GM20000 (cell line): ENCODE measurements at regions not wholly inside any gene's neighbourhood (a gene's known extent, or its start where the extent isn't known, plus 50 kb on each side); places are given as distances from the start of the nearest gene placed in this dataset.

Experiments
- DNase-seq: peaks from one replicate; pipeline ENCODE4 v3.0.0; 2012; ENCODE audit warnings: low spot score
- CTCF ChIP-seq: IDR thresholded peaks from 2 replicates; pipeline ENCODE4 v1.5.1; 2012; ENCODE audit warnings: mild to moderate bottlenecking, control low read depth; ENCODE audit errors: extremely low read depth, missing control alignments

GRCh38 chr1:238789916-238790667 lies 596.3 kb upstream of the CHRM3 start:
- DNase-seq: no peak
- no peak for TF ChIP-seq CTCF

- TF ChIP-seq CTCF: no peak
- DNase-seq: no peak
These were observed 598.9 kb upstream of the CHRM3 start for GRCh38 chr1:238787471-238787870.

GRCh38 chr1:238783633-238784032 lies 602.7 kb upstream of the CHRM3 start:
- no peak for DNase-seq
- TF ChIP-seq CTCF: no peak

GRCh38 chr1:238779716-238780115 lies 606.7 kb upstream of the CHRM3 start:
- no peak for DNase-seq
- no peak for TF ChIP-seq CTCF

- no peak for DNase-seq
- no peak for TF ChIP-seq CTCF
These were observed 608.3 kb upstream of the CHRM3 start for GRCh38 chr1:238778113-238778512.

- no peak for DNase-seq
- TF ChIP-seq CTCF: no peak
These were observed 608.8 kb upstream of the CHRM3 start for GRCh38 chr1:238777551-238777950.

GRCh38 chr1:238776126-238776525 lies 610.2 kb upstream of the CHRM3 start:
- TF ChIP-seq CTCF: no peak

More at GRCh38 chr1:238776126-238776525, 610.2 kb upstream of the CHRM3 start:
- no peak for DNase-seq
